Motor neuron (in vitro differentiated cells): ENCODE measurements at regions not wholly inside any gene's neighbourhood (a gene's known extent, or its start where the extent isn't known, plus 50 kb on each side); places are given as distances from the start of the nearest gene placed in this dataset.
"Not testable (repeated sequence)": the region's sequence is repeated elsewhere in the genome, so short reads cannot be mapped to it uniquely, and the experiment has no call there.

Source experiments
- ATAC-seq, 8 experiments: fragments of 200-7000 bp; cut with Tn5 transposase; replicated peaks in 6 of 8; 2 replicates each; pipeline ENCODE4 v1.8.0; 2021; ENCODE audit warnings: mild to moderate bottlenecking in 8 of 8, moderate library complexity in 8 of 8
- H3K27ac ChIP-seq, 2 donors: fragments of 250-450 bp; sonication (Bioruptor Pico); 2 replicates each; pipeline ENCODE4 v1.9.0; 2021; ENCODE audit warnings: antibody characterized with exemption in 2 of 2, mild to moderate bottlenecking in 2 of 2, moderate library complexity in 1 of 2
- H3K4me1 ChIP-seq, 2 donors: fragments of 250-450 bp; sonication (Bioruptor Pico); replicated peaks in 1 of 2; 2 replicates each; pipeline ENCODE4 v1.6.1; 2021; ENCODE audit warnings: antibody characterized with exemption in 2 of 2, mild to moderate bottlenecking in 2 of 2, moderate library complexity in 1 of 2
- H3K4me3 ChIP-seq, 5 donors: fragments of 250-450 bp; sonication (Bioruptor Pico); 2 replicates each; pipeline ENCODE4 v1.9.0; 2021; ENCODE audit warnings: antibody characterized with exemption in 5 of 5, mild to moderate bottlenecking in 5 of 5, moderate library complexity in 4 of 5
- WGBS, 10 experiments: fragments of 450-650 bp; shearing (Covaris generic); methylation state at CpG; one replicate each; pipeline ENCODE4 v1.0.0; 2022; 5-methylcytosine and 5-hydroxymethylcytosine counted together
- in situ Hi-C, 9 experiments: fragments of 400-800 bp; cut with MboI; loops; one replicate each; pipeline ENCODE4 v1.15.0; 2021; ENCODE audit warnings: low sequenced_read_pairs in 9 of 9, low pct_unique_long_range_greater_than_20kb in 2 of 9; ENCODE audit not compliant: unreplicated experiment in 9 of 9

- peak in 3 of 8 experiments; percentile 73 to 78 (median 76) for ATAC-seq
- H3K4me3 ChIP-seq, in situ Hi-C loops, H3K27ac ChIP-seq, H3K4me1 ChIP-seq: not testable (repeated sequence)
- no CpG with 5 or more reads among the region's 7 CpGs for WGBS, 10 experiments
Observed at GRCh38 chr2:87151835-87152493, 130.3 kb upstream of the PLGLB1 start.

DNA sequence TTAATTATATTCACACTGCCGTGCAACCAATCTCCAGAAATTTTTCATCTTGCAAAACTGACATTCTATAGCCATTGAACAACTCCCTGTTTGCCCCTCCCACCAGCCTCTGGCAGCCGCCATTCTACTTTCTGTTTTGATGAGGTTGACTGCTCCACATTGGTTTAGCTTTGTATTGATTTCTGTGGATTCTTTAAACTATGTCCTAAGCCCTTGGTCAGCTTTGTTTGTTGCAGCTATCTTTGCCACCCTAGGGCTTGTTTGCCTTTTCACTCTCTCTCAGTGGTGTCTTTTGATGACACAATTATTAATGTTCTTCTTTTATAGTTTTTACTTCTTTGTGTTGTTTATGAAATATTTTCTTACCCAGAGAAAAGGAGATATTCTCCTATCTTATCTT is 152.8 kb upstream of the PLGLB1 start:
- ATAC-seq, H3K27ac ChIP-seq, H3K4me3 ChIP-seq, H3K4me1 ChIP-seq, in situ Hi-C loops: not testable (repeated sequence)
- WGBS, 10 experiments = no CpG with 5 or more reads among the region's 2 CpGs

DNA sequence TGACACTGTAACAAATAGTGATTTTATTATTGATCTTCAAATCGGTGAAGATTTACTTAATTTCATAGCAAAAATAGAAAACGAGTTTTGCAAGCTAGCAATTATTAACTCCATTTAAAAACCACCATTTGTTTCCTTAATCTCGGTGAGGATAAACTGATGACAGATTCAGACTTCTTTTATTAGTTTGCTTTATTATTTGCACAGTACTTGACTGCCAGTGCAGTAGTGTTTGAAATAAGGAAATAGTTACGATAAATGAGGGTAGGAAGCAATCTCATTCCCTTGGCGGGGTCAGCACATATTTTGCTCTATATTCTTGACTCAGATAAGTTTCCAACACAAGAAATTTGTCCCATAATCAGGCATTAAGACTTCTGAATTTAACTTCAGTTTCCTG is 161.7 kb upstream of the PLGLB1 start:
- ATAC-seq, in situ Hi-C loops, H3K27ac ChIP-seq, H3K4me3 ChIP-seq, H3K4me1 ChIP-seq: not testable (repeated sequence)
- 71% methylated on average over 1 of the region's 5 CpGs; no CpG with 5 or more reads in 9 of the 10 experiments for WGBS, 10 experiments

- no CpG with 5 or more reads among the region's 3 CpGs for WGBS, 10 experiments
- in situ Hi-C loops, H3K27ac ChIP-seq: not testable (repeated sequence)
Observed at GRCh38 chr2:87184260-87184659, 162.6 kb upstream of the PLGLB1 start.

GRCh38 chr2:87189214-87189613 is 167.6 kb upstream of the PLGLB1 start:
- H3K4me3 ChIP-seq, H3K4me1 ChIP-seq, in situ Hi-C loops, H3K27ac ChIP-seq, ATAC-seq: not testable (repeated sequence)
- WGBS, 10 experiments = no CpG with 5 or more reads among the region's 3 CpGs

More at GRCh38 chr2:87184260-87184659, 162.6 kb upstream of the PLGLB1 start:
- not testable (repeated sequence) for H3K4me1 ChIP-seq, ATAC-seq, H3K4me3 ChIP-seq

- WGBS, 10 experiments = no CpG with 5 or more reads among the region's 7 CpGs
- H3K4me1 ChIP-seq, H3K27ac ChIP-seq, in situ Hi-C loops, H3K4me3 ChIP-seq: not testable (repeated sequence)
- peak in 4 of 8 experiments; percentile 57 to 81 (median 67) for ATAC-seq
Observed at GRCh38 chr2:87193336-87193735, 171.7 kb upstream of the PLGLB1 start.

- ATAC-seq, H3K4me3 ChIP-seq, H3K27ac ChIP-seq, in situ Hi-C loops, H3K4me1 ChIP-seq: not testable (repeated sequence)
- no CpG with 5 or more reads among the region's 2 CpGs for WGBS, 10 experiments
Observed at GRCh38 chr2:87194254-87194999, 172.8 kb upstream of the PLGLB1 start.

GRCh38 chr2:87196720-87197388 is 175.2 kb upstream of the PLGLB1 start:
- H3K4me3 ChIP-seq, H3K27ac ChIP-seq, H3K4me1 ChIP-seq, in situ Hi-C loops: not testable (repeated sequence)
- peak in 2 of 8 experiments; percentile 26 to 44 for ATAC-seq
- WGBS, 10 experiments = no CpG with 5 or more reads among the region's 3 CpGs

GRCh38 chr2:87198422-87198821 is 176.8 kb upstream of the PLGLB1 start:
- WGBS, 10 experiments = no CpG with 5 or more reads among the region's 2 CpGs
- H3K4me1 ChIP-seq, ATAC-seq, in situ Hi-C loops, H3K4me3 ChIP-seq, H3K27ac ChIP-seq: not testable (repeated sequence)

GRCh38 chr2:87199228-87199627 is 177.6 kb upstream of the PLGLB1 start:
- WGBS, 10 experiments = no CpG with 5 or more reads among the region's 9 CpGs
- in situ Hi-C loops, ATAC-seq, H3K4me3 ChIP-seq, H3K4me1 ChIP-seq, H3K27ac ChIP-seq: not testable (repeated sequence)

DNA sequence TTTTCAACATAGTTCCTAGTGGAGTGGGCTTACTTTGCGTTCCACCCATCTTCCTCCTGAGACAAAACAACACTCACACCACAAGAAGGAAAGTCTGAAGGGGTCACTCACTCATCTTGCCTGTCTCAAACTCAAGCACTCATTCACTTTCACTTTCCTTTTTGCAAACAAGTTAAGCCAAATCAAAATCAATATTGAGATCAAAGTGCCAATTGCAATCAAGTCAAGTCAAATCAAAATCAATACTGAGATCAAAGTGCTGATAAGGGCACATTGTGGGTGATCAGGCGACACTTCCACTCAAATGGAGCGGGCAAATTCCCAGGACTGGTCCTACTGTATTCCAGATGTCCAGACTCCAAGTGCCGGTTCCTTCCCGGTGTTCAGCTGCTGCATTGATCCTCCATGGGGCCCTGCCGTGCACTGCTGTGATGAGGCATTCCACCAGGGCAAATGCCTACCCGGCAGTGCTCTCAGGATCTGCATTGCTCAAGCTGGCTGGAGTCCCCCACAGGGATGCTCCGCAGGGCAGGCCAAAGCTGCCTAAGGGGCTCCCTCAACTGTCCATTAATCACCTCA is 183.0 kb upstream of the PLGLB1 start:
- WGBS, 10 experiments = 40% methylated on average over 1 of the region's 8 CpGs; no CpG with 5 or more reads in 9 of the 10 experiments
- H3K4me1 ChIP-seq, in situ Hi-C loops, H3K4me3 ChIP-seq, H3K27ac ChIP-seq, ATAC-seq: not testable (repeated sequence)

DNA sequence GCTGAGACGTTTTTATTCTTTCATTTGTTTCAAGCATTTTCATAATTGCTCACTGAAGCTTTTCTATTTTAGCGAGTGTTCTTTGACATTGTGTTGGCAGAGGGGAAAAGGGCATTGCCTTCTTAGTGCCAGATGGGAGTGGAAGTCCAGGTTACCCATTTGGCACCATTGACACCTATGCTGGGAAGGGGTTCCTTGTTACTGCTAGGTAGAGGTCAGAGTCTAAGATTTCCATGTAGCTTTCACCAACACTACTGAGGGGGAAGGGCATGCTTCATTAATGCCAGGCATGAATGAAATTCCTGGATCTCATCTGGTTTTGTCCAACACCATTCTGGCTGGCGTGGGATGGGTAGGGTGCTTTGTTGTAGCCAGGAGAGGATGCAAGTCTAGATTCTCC is 191.3 kb upstream of the PLGLB1 start:
- WGBS, 10 experiments = no CpG with 5 or more reads among the region's 3 CpGs
- ATAC-seq, H3K4me1 ChIP-seq, H3K4me3 ChIP-seq, H3K27ac ChIP-seq, in situ Hi-C loops: not testable (repeated sequence)

DNA sequence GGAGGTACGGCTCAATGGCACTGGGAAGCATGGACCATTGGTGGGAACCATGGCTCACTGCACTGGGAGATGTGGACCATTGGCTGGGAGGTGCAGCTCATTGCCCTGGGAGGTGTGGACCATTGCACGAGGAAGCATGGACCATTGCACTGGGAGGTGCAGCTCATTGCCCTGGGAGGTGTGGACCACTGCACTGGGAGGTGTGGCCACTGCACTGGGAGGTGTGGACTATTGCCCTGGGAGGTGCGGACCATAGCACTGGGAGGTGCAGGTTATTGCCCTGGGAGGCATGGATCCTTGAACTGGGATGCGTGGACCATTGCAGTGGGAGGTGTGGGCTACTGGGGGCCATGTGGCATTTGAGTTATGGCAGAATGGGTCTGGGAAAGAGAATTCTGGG is 195.4 kb upstream of the PLGLB1 start:
- H3K4me3 ChIP-seq, H3K4me1 ChIP-seq, H3K27ac ChIP-seq, ATAC-seq, in situ Hi-C loops: not testable (repeated sequence)
- no CpG with 5 or more reads among the region's 4 CpGs for WGBS, 10 experiments
